Fibroblast of lung (primary cell): ENCODE measurements at regions not wholly inside any gene's neighbourhood (a gene's known extent, or its start where the extent isn't known, plus 50 kb on each side); places are given as distances from the start of the nearest gene placed in this dataset.

Experiments
- EZH2 ChIP-seq: IDR thresholded peaks from 2 replicates; pipeline ENCODE4 v1.5.1; 2012; ENCODE audit warnings: low read length, control low read depth, mild to moderate bottlenecking; ENCODE audit errors: missing control alignments
- TF ChIP-seq, protein P1 (sequence below), 2 donors: IDR thresholded peaks in 1 of 2; conservative IDR thresholded peaks in 1 of 2; 1 replicate in 1 of 2; 2 replicates in 1 of 2; pipeline ENCODE4 v1.5.1; 2011 to 2012; ENCODE audit warnings: low read length in 2 of 2, control low read depth in 1 of 2, inconsistent platforms in 1 of 2, low read depth in 1 of 2, mild to moderate bottlenecking in 1 of 2

DNA sequence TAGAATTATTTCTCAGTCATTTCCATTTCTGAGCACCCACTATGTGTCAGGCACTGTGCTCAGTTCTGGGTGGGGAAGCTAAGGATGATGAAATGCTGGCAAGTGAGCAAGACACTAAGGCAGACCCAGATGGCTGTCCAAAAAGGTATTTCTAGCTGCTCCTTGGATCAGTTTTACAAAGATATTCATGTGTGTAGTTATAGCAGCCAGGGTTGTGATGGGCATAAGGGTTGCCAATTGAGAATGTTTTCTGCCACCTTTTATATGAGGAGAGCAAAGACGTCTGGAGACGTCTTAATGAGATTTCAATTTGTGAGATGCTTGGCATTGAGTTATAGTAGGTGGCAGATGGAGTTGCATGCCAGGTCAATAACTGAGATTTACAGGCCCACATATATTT, 197.1 kb upstream of the RASGRP1 start:
- TF ChIP-seq, protein P1, sequence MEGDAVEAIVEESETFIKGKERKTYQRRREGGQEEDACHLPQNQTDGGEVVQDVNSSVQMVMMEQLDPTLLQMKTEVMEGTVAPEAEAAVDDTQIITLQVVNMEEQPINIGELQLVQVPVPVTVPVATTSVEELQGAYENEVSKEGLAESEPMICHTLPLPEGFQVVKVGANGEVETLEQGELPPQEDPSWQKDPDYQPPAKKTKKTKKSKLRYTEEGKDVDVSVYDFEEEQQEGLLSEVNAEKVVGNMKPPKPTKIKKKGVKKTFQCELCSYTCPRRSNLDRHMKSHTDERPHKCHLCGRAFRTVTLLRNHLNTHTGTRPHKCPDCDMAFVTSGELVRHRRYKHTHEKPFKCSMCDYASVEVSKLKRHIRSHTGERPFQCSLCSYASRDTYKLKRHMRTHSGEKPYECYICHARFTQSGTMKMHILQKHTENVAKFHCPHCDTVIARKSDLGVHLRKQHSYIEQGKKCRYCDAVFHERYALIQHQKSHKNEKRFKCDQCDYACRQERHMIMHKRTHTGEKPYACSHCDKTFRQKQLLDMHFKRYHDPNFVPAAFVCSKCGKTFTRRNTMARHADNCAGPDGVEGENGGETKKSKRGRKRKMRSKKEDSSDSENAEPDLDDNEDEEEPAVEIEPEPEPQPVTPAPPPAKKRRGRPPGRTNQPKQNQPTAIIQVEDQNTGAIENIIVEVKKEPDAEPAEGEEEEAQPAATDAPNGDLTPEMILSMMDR (conservative IDR thresholded peaks at IDR 0.05 in 1 of 2, IDR thresholded peaks at IDR 0.05 in 1 of 2; ENCODE audit: low read depth in 1 of 2, low read length in 2 of 2) = no peak
- TF ChIP-seq EZH2 = no peak
